CD4-positive, alpha-beta T cell treated with Interleukin-21 for 1 hour (primary cell): ENCODE measurements at regions not wholly inside any gene's neighbourhood (a gene's known extent, or its start where the extent isn't known, plus 50 kb on each side); places are given as distances from the start of the nearest gene placed in this dataset.
"Not testable (repeated sequence)": the region's sequence is repeated elsewhere in the genome, so short reads cannot be mapped to it uniquely, and the experiment has no call there.

Experiments used
- DNase-seq: peaks from one replicate; pipeline ENCODE4 v3.0.0-alpha.2; 2020

DNA sequence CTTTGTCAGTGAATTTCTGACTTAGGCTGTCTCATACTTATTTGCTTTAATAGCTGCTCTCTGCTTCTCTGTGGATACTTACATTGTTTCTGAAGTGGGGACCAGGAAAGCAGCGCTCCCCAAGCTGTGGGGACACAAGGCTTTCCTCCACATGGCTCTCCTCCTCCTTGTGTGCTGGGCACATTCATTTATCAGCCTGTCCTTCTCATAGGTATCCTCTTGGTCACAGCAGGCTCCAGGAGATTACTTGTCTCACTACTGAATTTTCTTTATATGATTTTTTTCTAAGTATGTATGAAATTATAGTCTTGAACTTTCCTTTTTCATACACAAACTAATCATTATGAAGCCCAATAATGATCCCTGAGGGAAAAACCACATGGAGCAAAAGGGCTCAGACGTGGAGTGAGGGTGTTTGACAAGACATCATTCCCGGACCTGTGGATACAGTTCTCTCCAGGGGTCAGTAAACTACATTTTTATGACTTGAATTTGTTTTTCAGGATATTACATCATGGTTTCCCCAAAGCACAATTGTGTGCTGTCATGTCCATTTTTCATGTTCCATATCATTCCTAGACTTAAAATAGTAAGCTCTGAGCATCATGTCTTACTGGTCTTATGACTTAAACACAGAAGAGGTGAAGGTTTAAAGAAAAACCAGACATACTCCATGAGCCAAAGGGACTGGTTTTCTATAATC is 234.5 kb downstream of the PCSK1 start:
- no peak for DNase-seq

- not testable (repeated sequence) for DNase-seq
Measured at GRCh38 chr5:96197767-96198166, 235.3 kb downstream of the PCSK1 start.

DNA sequence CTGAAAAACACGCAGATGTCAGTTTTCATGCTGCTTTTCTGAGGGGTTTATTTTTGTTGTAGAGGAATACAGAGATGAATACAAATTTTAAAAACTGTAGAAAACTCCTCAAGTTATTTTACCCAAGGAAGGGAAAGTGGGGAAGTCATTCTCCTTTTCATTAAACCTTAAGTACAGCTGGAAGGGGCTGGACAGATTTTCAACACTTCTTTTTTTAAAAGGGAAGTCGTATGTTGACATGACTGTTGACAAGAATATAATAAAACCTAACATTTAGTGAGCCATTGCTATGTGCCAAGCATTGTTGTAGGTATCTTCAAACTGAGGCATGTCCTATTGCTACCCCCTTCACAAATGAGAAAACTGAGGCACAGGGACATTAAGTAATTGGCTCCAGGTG is 235.7 kb upstream of the ELL2 start:
- no peak for DNase-seq

DNA sequence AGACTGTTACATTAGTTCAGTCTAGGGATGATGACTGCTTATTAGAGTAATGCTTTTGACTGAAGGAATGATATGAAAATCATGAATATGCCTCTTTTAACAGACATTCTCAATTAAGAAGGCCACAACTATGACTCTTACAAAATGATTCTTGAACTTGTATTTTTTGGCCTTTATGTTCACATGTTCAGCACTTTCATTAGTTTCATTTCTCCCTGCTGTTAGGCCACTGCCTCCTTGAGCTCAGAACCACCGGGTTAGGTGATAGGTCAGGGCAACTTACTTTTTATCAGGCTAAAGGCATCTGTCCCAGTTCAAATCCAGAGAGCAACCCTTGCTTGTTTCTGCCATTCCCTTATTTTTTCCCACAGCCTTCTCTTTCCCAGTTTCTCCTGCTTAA is 235.2 kb upstream of the ELL2 start:
- DNase-seq, result no peak

GRCh38 chr5:96196407-96196806 is 234.8 kb upstream of the ELL2 start:
- no peak for DNase-seq

DNA sequence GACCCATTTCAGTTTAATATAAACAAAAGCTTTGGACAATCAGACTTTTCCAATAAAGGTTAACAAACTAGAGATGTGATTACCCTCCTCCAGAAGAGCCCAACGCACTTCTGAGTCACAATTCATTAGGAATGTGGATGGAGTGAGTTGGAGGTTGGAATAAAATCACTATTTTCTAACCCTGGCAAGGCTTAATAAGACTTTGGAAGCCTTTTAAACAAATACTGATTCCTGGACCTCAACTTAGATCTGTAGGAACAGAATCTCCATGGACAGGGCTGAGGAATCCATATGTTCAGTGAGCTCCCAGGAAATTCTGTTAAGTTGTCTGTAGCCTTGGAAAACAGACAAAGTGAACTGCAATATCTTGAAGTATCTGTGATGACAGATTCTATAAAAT is 233.5 kb upstream of the ELL2 start:
- DNase-seq, result no peak

GRCh38 chr5:96194593-96194992 is 232.9 kb upstream of the ELL2 start:
- no peak for DNase-seq

GRCh38 chr5:96193946-96194345 is 232.3 kb upstream of the ELL2 start:
- DNase-seq, result no peak

- DNase-seq, result no peak
Measured at GRCh38 chr5:96189987-96190386, 228.3 kb upstream of the ELL2 start.

DNA sequence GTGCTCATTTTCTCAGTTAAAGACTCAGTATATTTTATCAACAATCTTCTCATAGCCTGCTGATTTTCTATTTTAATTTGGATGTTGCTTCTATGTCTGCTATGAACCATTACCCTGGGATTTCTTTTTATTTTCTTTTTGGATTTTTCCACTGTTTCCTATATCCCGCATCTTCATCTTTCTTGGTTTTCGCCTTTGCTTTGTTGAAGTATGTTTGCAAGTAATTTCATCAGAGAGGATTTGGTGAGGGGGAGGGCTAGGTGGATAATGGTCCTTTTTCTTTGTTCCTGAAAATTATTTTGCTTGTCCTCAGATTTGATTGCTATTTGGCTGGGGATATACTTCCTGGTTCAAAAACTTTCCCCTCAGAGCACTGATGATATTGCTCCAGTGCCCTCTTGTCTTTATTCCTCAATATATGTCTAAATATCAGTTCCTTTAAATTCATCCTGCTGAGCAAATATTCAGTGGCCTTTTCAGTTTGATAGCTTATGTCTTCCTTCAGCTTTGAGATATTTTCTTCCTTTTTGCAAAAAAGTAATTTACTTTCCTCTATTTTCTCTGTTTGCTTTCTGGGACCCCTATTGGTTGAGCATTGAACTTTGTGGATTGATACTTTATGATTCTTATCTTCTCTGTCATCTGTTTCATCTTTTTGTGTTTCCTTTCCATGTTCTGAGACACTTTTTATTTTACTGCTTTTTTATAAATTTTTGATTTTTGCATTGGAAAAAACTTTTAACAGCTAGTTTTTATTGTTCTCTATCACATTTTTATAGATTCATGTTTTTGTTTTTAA is 227.6 kb upstream of the ELL2 start:
- no peak for DNase-seq

DNA sequence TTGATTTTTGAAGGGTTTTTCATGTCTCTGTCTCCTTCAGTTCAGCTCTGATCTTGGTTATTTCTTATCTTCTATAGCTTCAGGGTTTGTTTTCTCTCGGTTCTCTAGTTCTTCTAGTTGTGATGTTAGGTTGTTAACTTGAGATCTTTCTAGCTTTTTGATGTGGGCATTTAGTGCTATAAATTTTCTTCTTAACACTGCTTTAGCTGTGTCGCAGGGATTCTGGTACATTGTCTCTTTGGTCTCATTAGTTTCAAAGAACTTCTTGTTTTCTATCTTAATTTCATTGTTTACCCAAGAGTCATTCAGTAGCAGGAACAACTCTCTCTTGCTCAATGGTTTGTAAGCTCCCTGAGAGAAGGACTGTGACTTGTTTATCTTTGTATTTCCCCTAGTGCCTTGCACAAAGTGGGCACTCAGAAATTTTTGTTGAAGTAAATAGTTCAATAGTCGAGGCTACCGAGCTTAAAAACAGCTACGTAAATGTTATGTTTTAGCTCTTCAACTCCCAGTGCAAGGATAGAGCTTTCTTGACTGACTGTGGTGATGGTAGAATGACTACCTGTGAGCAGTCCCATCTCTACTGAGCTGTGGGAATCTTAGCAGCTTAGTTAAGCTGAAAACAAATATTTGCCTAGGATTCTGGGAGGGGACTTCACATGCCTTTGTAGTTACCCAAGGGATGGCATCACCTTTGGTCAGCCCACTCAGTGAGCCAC is 225.8 kb upstream of the ELL2 start:
- DNase-seq, result no peak

GRCh38 chr5:96184510-96184909 is 222.9 kb upstream of the ELL2 start:
- not testable (repeated sequence) for DNase-seq

- DNase-seq, result no peak
Measured at GRCh38 chr5:96180684-96181435, 219.2 kb upstream of the ELL2 start.

- no peak for DNase-seq
Measured at GRCh38 chr5:96177303-96177869, 215.7 kb upstream of the ELL2 start.

DNA sequence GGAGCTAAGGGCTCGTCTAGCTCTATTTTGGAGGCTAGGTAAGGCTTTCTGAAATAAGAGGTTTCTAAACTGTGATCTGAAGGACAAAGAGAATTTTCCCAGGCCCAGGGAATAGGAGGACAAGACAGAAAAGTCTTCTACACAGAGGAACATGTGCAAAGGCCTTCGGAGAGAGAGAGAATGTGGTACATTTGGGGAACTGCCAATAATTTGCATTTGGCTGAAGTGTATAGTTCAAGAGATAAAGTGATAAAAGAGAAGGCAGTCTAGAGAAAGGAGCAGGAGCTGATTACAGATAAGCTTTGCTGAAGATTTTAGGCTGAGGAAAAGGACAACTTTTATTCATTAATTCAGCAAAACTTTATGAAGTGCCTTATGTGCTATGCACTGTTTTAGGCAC is 214.4 kb upstream of the ELL2 start:
- no peak for DNase-seq

- DNase-seq, result no peak
Measured at GRCh38 chr5:96175090-96175489, 213.4 kb upstream of the ELL2 start.

DNA sequence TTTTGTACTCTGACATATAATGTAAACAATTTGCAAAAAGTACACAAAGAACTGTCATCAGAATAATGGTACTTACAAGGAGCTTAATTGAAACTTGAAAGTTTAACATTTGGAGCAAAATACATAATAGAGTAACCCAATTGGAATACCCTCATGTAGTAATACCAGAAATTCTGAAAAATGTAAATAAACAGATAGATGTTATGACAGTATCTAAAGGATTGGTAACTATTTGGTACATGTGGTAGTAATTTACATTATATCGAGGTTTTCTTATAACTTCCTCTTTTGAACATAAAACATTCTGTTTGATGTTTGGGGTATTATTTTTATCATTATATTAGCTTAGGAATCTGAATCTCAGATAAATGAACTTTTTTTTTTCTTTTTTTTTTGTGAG is 211.7 kb upstream of the ELL2 start:
- DNase-seq, result no peak

DNA sequence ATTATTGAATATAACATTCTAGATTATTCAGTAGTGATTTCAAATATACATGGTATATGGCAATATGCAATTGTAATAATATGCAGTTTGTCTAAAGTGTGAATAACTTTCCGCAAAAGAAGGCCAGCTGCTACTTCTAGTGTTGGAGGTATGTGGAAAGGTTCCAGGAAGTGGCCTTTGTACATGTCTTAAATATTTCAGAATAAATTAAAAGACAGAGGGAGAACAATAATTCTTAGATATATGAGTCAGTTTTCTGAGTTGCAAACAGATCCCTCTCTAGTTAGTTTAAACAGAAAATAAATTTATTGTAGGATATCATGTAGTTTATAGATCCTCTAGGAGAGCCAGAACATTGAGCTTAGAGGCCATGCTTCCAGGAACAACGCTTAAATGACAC is 210.8 kb upstream of the ELL2 start:
- no peak for DNase-seq

DNA sequence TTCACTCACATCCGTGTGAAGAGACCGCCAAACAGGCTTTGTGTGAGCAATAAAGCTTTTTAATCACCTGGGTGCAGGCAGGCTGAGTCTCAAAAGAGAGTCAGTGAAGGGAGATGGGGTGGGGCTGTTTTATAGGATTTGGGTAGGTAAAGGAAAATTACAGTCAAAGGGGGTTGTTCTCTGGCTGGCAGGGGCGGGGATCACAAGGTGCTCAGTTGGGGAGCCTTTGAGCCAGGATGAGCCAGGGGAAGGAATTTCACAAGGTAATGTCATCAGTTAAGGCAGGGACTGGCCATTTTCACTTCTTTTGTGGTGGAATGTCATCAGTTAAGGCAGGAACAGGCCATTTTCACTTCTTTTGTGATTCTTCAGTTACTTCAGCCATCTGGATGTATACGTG is 210.3 kb upstream of the ELL2 start:
- DNase-seq, result not testable (repeated sequence)

GRCh38 chr5:96170481-96171125 is 209.0 kb upstream of the ELL2 start:
- DNase-seq, result not testable (repeated sequence)

- not testable (repeated sequence) for DNase-seq
Measured at GRCh38 chr5:96168833-96169232, 207.2 kb upstream of the ELL2 start.

DNA sequence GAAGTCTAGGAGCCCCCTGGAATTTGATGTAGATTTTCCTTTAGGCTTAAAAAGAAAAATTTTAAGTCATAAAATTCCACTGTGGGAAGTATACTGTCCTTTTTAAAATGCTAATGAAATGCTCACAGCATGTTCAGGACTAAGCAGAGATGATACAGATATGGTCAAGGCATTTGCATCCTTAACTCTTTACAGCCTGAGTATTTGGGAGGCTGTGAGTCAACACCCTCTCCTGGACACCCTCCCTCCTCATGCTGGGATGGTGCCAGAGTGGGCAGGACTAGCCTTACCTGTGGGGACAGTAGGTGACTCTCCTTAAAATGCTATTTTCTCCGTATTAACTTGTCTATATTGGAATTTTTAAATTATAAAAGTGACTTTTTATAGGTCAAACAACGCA is 197.4 kb upstream of the ELL2 start:
- no peak for DNase-seq
